Activated CD4-positive, alpha-beta T cell treated with anti-CD3 and anti-CD28 coated beads, Interleukin-10, Interleukin-2, amounts not matched to agents 100 ng/mL and 50 ng/mL, durations not matched to agents 16 hours and 8 hours (primary cell): ENCODE measurements at regions not wholly inside any gene's neighbourhood (a gene's known extent, or its start where the extent isn't known, plus 50 kb on each side); places are given as distances from the start of the nearest gene placed in this dataset.

ENCODE experiments used
- DNase-seq: peaks from one replicate; pipeline ENCODE4 v3.0.0-alpha.2; 2020

DNA sequence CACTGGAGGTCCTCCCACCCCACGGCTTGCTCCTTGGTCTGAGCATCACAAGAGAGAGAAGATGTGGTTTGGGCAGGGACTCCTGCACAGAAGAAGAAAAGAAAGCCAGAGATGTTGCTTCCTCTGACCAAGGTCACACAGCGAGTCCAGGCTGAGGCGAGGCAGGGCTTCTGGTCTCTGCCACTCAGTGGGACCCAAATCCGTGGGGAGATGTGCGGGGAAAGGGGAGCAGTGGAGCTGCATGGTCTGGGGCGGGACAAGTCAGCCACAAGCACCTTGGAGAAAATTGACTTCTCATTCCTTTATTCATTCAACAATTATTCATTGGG is 150.9 kb downstream of the C9orf50 start:
- no peak for DNase-seq

DNA sequence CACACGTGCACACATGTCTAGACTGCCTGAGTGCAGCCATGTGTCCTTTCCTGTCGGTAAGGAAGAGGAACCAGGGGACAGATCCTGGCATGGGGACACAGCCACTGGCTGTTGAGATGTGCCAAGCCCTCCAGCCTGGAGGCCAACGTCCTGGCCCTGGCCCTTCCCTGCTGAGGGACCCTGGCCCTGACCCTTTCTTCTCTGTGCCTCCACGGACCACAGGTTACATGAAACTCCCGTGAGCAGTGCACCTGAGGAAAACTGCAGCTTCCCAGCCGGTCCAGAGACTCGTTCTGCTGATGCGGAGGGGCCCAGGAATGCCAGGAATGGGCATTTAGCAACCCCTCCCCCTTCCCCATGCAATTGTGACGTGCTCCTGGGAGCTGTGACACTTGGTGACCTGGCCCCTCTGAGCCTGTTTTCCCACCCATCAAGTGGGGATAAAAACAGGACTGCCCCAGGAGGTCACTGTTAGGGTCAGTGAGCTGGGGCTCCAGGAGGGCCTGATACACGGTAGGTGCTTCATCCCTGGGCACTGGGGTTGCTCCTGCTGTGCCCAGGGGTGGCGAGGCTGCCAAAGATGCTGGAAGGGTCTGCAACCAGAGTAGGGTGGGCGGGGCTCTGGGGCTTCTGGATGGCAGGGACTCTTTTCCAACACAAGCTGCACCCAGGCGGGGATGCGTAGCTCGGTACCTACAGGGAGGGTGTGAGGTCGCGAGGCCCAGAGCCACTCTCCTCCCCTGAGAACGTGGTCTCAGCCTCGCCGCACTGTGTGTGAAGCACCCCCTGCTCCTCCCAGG is 151.5 kb downstream of the C9orf50 start:
- no peak for DNase-seq

DNA sequence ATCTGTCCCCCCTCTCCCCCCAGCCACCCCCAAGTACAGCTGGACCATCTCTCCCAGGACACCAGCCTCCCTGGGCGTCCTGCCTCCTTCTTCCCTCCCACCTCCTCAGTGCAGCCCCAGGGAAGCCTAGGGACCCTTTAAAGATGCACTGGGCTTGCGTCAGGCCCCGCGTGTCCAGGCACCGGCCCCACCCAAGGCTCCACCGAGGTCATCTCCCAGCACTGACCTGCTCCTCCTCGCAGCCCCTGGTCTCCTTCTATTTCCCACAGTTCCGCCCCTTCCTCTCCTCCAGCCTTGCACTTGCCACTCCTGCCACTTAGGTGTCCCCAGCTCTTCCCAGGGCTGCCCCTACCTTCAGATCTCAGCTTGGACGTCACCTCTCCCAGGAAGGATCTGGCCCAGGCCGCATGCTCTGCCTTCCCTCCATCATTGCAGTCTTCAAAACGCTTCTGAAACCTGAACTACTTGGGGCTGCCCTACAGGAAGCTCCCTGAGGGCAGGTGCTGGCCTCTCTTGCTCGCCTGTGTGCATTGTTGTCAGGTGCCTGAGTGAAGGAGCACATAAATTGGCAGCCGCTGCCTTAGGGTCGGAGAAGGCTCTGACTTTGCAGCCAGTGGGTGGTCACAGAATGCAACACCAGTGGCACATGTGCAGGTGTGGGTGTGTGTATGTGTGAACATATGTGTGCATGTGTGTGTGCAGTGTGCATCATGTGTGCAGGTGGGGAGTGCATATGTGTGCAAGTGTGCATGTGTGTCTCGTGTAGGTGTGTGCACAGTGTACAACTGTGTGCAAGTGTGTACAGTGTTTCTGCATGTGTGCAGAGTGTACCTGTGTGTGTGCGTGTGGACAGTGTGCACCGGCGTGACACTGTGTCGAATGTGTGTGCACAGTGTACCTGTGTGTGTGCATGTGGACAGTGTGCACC is 152.9 kb downstream of the C9orf50 start:
- no peak for DNase-seq

DNA sequence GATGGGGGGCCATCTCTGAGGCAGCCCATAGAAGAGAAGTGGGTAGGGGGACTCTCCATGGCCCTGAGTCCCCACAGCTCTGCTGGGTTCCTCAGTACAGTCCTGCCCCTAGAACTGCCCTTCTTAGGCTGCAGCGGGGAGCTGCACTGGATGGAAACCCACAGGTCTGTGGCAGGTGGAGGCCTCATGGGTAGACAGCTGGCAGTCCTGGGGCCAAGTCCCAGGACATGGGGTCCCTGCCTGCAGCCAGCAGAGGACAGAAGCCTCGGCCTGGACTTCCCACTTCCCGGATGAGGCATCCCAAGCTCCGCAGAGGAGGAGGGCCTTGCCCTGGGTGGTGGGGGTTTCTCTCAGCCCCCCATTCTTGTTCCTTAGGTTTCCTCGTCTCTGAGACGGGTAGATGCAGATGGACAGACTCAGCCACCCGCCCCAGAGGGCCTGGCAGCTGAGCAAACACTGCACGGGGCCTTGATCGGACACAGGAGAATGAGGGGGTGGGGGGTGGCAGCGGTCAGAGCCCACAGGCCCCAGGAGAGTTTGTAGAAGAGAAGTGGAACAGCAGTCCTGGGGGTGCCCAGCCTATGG is 153.8 kb downstream of the C9orf50 start:
- no peak for DNase-seq

DNA sequence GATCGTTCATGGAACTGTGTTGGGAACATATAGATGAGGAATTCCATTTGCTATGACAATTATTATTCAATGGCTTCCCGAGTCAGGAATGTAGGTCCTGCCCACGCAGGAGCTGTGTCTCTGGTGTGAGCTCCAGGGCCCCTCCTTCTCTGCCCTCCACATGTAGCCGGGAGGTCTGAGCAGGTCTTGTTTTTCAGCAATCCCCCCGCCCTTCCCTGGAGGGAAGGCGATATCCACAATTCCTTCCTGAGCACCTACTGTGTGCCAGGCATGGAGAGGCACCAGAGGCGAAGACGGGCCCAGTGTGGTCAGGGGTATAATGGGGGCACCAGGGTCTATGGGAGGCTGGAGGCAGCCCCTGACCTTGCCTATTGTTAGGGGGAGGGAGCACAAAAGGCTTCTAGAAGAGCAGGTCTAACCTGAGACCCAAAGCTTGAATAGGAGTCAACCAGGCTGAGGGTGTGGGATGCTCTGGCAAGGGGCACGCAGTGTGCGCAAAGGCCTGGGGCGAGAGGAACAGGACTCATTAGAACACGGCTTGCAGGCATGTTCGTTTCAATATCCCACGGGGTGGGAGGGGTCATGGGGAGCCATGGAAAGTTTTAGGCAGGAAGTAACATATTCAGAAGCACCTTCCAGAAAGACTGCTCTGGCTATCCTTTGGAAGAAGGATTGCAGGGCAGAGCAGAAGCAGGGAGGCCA is 154.9 kb downstream of the C9orf50 start:
- no peak for DNase-seq

DNA sequence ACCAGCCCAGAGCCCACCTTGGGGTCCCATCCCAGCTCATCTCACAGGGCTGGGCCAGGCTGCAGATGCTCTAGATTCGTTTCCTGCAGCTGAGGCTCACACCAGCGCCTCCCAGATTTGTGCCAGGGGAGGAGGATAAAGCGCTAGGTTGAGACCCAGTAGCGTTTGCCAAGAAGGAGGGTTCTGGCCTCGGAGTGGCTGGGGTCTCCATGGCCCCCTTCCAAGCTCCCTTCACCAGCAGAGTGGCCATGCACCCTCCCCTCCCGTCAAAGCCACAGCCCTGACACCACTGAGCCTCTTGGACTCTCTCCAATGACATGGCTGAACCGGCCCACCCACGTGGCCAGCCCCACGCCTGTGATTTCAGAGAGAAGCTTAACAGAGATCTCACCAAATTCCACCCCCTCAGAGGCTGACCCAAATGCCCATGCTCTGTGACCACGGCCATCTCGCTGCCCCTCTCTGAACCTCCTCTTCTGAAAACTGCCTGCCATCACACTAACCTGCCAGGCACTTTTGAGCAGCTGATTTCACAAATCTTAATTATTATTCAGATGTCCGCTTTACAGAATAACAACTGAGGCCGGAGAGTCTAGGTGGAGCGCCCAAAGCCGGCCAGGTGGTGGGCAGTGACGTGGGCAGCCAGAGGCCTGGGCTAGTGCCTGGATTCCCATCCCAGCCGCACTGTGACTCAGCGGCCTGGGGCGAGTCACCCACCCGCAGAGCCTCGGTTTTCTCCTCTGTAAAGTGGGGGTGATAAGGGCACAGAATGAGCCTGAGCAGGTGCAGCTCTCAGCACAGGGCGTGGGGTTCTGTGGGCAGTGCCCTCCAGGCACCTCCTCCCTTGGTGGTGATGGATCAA is 155.7 kb downstream of the C9orf50 start:
- DNase-seq = no peak

DNA sequence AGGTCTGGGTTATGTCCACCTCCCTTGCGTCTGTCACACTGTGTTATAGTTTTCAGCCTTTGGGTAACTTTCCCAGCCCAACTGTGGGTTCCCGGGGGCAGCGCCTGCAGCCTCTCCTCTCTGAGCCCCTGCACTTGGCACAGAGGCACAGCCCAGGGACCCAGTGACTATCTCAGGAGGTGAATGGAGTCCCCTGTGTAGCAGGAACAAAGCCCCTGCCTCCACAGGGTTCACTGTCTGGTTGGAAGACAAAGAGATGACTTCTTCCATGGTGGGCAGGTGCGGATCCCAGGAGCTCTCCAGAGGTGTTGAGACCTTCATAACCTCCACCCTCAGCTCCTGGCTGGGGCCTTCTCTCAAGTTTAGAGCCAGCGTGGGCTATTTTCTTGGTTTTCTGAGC is 156.9 kb downstream of the C9orf50 start:
- DNase-seq = no peak

DNA sequence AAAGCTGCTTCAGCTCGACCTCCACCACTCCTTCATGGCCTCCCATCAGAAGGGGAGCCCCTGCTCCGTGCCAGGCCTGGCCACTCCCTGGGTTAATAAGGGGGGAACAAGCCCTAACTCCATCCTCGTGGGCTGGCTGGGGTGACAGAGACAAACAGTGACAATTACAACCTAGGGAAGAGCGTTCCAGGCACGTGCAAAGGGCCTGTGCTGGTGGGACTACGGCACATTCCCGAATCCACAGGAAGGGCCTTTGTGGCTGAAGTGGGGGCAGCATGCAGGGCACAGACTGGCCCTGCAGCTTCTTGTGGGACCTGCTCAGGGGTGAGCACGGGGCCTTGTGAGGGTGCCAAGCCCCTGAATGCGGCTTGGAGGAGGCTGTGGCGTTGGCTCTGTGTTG is 157.4 kb downstream of the C9orf50 start:
- no peak for DNase-seq

DNA sequence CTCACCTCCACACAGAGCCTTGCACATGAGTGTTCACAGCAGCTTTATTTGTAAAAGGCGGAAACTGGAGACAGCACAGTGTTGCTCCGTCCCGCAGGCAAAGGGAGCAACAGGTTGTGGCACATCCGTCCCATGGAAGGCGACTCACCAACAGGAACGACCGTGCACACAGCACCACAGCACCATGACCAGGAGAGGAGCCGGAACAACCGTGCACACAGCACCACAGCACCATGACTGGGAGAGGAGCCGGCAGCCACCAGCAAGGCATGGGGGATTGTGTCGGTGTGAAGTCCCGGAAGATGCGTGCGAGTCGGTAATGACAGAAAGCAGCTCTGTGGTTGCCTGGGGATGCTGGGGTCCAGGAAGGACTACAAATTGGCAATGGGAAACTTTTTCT is 158.5 kb downstream of the C9orf50 start:
- no peak for DNase-seq

DNA sequence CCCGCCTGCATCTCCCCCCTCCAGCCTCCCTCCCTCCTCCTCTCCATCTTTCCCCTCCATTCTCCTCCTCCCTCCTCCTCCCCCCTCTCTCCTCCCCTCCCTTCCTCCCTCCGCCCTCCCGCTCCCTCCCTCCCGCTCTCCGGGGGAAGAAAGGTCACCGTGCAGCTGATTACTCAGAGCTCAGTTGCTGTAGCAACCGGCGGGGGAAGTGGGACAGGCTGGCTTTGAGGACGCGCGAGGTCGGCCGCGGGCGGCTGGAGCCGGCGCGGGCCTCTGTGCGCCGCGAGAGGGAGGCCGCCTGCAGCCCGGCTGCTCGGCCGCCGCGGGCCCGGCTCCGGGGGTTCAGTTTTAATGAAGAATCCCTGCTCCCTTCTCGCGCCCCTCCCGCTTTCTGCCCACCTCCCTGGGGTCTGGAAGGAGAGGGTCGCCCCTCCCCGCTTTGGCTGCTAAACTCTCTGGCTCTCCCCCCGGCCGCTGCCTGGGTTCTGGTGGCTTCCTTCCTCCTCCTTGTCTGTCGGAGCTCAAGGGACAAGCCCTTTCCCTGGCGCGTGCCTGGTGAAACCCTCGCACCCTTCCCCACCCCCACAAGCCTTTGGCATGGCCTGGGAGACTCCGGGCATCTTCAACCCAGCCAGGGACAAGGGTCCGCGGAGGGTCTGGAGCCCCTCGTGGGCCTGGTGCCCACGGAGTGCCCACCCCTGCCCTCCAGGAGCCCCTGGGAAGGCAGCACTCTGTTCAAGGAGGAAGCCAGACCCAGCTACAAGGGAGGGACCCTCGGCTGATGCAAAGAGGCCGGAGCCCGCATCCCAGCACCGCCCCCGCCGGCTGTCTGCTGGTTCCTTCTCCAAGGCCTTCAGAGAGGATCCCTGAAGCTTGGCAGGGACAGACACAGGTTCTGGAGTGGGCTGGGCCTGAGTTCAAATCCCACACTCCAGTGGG is 160.3 kb downstream of the C9orf50 start:
- peak; percentile 91 for DNase-seq

DNA sequence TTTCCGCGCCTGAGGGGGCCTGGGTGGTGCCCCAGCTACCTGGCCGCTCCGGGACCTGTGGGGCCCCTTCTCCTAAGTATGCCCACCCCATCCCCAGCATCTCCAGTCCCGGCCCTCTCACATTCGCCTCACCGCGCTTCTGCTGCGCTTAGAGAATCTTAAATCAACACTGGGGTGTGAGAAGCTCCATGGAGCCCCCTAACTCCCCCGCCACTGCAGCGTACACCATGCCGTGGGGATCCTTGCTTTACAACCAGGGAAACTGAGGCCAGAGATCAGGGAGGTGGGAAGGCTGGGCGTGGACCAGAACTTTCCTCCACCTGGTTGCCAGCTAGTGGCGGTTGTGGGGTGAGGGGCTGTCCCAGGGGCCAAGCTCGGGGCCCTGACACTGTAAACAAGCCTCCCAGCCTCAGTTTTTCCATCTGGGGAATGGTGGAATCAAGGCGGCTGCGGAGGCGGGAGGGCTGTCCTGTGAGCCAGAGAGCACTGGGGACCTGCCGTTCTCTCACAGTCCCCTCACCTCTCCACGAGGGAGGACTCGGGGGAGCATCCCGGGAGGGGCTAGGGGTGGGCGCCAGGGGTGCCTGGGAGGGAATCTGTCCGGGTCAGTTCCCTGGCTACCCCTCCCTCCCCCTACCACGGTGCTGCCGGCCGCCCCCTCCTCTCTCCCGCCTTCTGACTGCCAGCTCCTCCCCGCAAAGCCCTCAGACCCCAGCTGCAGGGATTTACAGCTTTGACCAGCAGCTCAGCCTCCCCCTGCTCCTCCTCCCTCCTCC is 161.2 kb downstream of the C9orf50 start:
- peak; percentile 15 for DNase-seq

DNA sequence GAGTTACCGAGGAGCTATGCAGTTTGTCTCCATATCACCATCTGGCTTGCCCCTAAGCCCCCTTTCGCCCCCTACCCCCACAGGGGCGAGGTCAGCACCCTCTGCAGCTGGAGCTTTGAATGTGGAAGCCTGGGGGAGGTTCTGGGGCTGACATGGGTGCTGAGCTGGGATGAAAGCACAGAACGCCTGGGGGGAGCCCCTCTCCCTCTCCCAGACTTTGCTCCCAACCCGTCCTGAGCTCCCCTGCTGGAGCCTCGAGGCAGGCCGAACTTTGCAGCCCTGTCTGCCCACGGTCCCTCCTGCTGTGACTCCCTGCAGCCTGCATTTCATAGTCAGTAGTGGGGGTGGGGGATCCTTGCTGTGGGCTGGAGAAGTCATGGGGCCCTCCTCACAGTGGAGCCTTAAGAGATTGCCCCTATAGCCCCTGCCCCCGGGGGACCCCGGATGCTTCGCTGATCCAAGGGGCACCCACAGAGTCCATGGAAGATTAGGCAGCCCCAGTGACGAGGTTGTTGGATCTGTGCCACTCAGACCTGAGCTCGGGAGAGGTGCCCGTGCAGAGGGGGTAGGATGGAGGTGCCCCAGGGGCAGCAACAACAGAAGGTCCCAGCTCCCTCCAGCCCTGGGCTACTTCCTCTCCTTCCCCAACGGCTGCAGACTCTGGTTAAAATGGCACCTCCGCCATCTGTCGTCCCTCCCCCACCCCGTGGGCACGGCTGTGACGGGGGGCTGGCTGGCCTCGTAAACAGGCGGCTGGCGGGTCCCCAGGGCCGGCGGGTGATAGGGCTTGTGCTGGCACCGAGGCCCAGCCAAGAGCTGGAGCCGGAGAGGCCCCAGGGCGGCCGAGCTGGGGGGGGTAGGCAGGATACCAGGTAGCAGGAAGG is 162.0 kb downstream of the C9orf50 start:
- no peak for DNase-seq

DNA sequence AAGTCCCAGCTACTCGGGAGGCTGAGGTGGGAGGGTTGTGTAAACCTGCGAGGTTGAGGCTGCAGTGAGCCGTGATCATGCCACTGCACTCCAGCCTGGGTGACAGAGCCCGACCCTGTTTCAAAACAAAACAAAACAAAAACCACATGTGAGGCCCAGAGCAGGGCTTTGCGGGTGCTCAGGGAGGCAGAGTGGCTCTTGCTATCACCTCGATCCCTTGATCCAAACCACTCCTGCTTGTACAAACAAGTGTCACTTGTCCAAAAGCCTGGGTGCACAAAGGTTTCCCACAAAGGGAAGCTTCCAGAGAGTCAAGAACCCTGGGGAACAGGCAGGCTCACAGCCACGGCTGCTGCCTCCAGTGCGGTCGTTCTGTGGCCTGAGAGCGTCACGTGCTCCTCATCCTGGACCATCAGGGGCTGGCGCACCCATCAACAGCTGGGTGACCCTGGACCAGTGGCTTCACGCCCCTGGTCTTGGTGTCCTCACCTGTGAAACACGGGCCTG is 162.7 kb downstream of the C9orf50 start:
- DNase-seq = peak; percentile 80

DNA sequence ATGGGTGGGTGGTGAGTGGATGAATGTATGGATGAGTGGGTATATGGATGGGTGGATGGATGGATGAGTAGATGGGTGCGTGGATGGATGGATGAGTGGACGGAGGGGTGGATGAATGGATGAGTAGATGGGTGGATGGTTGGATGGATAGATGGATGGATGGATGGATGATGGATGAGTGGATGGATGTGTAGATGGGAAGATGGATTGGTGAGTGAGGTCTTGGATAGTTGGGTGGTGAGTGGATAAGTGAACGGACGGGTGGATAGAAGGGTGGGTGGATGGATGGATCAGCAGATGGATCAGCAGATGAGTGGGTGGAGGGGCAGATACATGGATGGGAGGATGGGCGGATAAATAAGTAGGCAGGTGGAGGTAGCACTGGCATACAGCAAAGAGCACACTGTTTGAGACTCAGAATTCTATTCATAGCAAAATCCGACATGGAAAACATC is 163.5 kb downstream of the C9orf50 start:
- no peak for DNase-seq

DNA sequence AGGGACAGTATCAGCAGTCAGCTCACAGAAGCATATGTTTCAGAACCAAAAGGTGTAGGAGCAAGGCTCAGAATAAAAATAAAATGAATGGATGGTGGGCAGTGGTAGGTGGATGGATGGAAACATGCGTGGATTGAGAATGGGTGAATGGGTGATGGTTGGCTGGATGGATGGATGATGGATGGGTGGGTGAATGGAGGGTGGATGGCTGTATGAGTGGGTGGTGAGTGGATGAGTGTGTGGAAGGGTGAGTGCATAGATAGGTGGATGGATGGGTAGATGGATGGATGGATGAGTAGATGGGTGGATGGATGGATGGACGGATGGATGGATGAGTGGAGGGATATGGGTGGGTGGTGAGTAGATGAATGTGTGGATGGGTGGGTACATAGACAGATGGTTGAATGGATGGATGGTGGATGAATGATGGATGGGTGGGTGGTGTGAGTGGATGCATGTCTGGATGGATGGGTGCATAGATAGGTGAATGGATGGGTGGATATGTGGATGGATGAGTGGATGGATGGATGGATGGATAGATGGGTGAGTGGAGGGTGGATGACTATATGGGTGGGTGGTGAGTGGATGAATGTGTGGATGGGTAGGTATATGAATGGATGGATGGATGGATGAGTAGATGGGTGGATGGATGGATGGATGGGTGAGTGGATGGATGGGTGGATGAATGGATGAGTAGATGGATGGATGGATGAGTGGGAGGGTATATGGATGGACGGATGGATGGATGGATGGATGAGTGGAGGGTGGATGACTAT is 164.2 kb downstream of the C9orf50 start:
- DNase-seq = no peak

DNA sequence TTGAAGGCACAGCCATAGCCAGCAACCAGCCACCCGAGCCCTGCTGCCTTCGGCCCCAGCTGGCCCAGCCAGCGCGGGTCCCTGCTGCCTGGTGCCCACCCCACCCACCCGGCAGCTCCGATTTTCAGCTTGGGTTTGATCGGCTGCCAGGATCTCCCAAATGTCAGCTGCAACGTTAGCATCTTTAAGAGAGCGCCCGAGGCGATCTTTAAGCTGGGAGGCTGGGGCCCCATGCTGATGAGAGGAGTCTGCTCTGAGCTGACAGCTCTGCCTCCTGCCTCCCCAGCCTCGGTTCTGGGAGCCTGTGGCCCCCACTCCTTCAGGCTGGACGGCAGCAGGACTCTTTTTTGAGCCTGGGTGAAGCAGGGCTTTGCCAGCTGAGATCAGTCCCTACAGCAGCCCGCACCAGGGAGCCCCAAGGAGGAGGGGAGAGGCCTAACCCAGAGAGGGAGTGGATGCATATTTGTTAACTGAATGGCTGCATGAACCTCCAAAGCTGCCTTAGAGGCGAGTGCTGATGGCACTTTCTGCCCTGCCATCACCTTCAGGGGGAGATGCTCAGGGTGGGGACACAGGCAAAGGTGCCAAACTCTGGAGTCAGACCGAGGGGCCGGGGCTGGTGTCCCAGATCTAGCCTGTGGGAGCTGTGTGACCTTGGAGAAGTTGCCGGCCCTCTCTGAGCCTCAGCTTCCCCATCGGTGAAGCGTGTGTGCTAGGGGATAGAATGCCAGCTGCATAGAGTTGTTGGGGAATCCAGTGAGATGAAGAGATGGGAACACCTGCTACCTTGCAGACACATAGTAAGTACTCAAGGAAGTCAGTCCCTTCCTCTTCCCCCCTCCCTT is 165.5 kb downstream of the C9orf50 start:
- DNase-seq = no peak

DNA sequence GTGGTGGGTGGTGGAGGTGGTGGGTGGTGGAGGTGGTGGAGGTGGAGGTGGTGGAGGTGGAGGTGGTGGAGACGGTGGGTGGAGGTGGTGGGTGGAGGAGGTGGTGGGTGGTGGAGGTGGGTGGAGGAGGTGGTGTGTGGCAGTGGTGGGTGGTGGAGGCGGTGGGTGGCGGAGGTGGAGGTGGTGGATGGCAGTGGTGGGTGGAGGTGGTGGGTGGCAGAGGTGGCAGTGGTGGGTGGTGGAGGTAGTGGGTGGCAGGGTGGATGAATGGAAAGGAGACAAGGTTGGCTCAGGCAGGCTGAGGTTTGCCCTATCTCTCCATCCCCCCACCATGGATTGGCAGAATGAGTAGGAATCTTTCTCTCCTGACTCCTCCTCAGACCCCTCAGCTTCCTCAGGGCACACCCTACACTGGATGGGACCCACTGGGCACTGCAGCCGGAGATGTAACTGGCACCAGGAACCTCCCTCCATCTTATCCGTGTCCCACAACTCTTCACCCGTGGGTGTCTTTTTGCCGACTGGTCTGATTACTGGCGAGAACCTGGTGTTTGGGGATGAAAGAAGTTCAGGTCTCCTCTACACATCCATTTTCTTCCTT is 166.3 kb downstream of the C9orf50 start:
- DNase-seq = no peak
